Memory B cell (primary cell): ENCODE measurements at regions not wholly inside any gene's neighbourhood (a gene's known extent, or its start where the extent isn't known, plus 50 kb on each side); places are given as distances from the start of the nearest gene placed in this dataset.

Source experiments
- ATAC-seq: fragments of 150-1000 bp; cut with Tn5 transposase; 2 replicates; pipeline ENCODE4 v1.10.0; 2021; ENCODE audit warnings: low read depth, mild to moderate bottlenecking, moderate library complexity
- DNase-seq, 2 donors: peaks; one replicate each; pipeline ENCODE4 v3.0.0; 2022; ENCODE audit warnings: low spot score in 2 of 2
- H3K27ac Mint-ChIP-seq: one replicate; pipeline ENCODE4 v1.8.0; 2022; ENCODE audit warnings: mild to moderate bottlenecking, moderate library complexity, mixed read lengths
- H3K27me3 Mint-ChIP-seq: one replicate; pipeline ENCODE4 v1.8.0; 2022; ENCODE audit warnings: mixed read lengths
- H3K36me3 Mint-ChIP-seq: one replicate; pipeline ENCODE4 v1.8.0; 2022; ENCODE audit warnings: mild to moderate bottlenecking, mixed read lengths
- H3K4me1 Mint-ChIP-seq: one replicate; pipeline ENCODE4 v1.8.0; 2022; ENCODE audit warnings: mixed read lengths
- H3K4me3 Mint-ChIP-seq: one replicate; pipeline ENCODE4 v1.8.0; 2022; ENCODE audit warnings: mild to moderate bottlenecking, moderate library complexity, mixed read lengths
- H3K9me3 Mint-ChIP-seq: one replicate; pipeline ENCODE4 v1.8.0; 2022; ENCODE audit warnings: mixed read lengths

- no peaks in the 10 kb centered on the region for H3K27me3 Mint-ChIP-seq
- DNase-seq: no peak
- H3K4me1 Mint-ChIP-seq: no peaks in the 10 kb centered on the region
- H3K27ac Mint-ChIP-seq: no peak overlapping the region
- H3K36me3 Mint-ChIP-seq: no peaks in the 10 kb centered on the region
- no peak overlapping the region for H3K4me3 Mint-ChIP-seq
- ATAC-seq: no peak
- H3K9me3 Mint-ChIP-seq: peaks cover 6% of the 10 kb centered on the region
Observed at GRCh38 chr15:45906230-45906629, 271.4 kb downstream of the SQOR start.

DNA sequence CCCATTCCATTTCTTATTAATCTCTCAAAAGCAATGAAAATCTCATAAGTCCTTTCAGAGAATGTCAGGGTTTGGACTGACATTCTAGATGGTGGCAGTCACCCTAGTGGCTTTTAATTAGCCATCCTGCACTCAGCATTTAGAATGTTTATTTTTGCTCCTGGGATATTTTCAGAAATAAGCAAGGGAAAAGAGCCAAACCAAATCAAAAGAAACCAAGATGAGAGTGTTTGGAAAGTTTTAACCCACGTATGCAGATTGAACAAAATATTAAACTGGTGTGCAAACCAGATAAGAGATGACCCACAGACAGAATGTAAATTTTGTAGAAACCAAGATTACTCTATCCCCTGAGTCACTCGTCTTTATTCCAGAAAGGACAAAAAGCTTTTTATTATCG is 275.8 kb downstream of the SQOR start:
- Mint-ChIP-seq H3K27ac (no peak overlapping the region), H3K4me3 (no peak overlapping the region), H3K4me1 (no peaks in the 10 kb centered on the region), H3K9me3 (peaks cover 11% of the 10 kb centered on the region), H3K36me3 (no peaks in the 10 kb centered on the region), H3K27me3 (no peaks in the 10 kb centered on the region)
- no peak for ATAC-seq
- no peak for DNase-seq

DNA sequence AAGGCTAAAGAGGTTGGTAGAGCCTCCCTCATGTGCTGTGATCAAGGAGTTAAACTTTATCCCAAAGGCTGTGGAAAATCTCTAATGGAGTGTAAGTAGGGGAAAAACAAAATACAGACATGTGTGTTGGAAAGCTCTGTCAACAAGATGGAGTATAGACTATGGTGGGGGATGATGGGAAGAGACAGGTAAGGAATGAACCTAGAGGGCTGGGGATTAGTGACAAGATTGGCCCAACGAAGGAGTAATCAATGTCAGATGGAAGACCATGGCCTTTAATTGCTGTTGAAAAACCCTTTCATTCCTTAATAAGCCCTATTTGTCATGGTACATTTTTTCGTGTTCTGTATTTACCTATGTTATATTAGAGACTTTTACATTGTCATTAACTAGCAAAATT is 278.6 kb downstream of the SQOR start:
- no peak for ATAC-seq
- DNase-seq: no peak
- H3K36me3 Mint-ChIP-seq: no peaks in the 10 kb centered on the region
- H3K27ac Mint-ChIP-seq: no peak overlapping the region
- no peaks in the 10 kb centered on the region for H3K4me1 Mint-ChIP-seq
- no peaks in the 10 kb centered on the region for H3K27me3 Mint-ChIP-seq
- no peak overlapping the region for H3K4me3 Mint-ChIP-seq
- H3K9me3 Mint-ChIP-seq: peaks cover 12% of the 10 kb centered on the region

DNA sequence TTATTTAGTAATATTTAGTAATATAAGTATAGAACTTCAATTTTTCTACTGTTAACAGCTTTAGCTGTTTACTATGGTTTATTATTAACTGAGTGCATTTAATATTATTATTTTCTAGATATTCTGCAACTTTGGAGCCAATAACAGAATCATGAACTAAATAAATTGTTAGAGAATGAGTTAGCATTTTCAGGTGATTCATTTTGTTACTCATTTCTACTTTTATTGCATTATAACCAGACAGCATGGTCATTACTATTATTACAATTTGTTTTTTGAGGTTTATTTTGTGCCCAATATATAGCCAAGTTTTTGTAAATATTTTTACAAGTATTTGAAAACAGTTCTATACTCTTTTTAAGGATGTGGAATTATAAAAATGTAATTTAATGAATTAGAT is 279.6 kb downstream of the SQOR start:
- H3K4me1 Mint-ChIP-seq: no peaks in the 10 kb centered on the region
- no peak overlapping the region for H3K4me3 Mint-ChIP-seq
- H3K27me3 Mint-ChIP-seq: no peaks in the 10 kb centered on the region
- H3K9me3 Mint-ChIP-seq: peaks cover 12% of the 10 kb centered on the region
- no peak overlapping the region for H3K27ac Mint-ChIP-seq
- no peaks in the 10 kb centered on the region for H3K36me3 Mint-ChIP-seq
- DNase-seq (no peak), ATAC-seq (no peak)

- no peak overlapping the region for H3K4me3 Mint-ChIP-seq
- H3K4me1 Mint-ChIP-seq: no peaks in the 10 kb centered on the region
- H3K36me3 Mint-ChIP-seq: no peaks in the 10 kb centered on the region
- H3K27ac Mint-ChIP-seq: no peak overlapping the region
- H3K27me3 Mint-ChIP-seq: no peaks in the 10 kb centered on the region
- ATAC-seq: no peak
- no peak for DNase-seq
- peaks cover 7% of the 10 kb centered on the region for H3K9me3 Mint-ChIP-seq
Observed at GRCh38 chr15:45918839-45919238, 284.0 kb downstream of the SQOR start.

DNA sequence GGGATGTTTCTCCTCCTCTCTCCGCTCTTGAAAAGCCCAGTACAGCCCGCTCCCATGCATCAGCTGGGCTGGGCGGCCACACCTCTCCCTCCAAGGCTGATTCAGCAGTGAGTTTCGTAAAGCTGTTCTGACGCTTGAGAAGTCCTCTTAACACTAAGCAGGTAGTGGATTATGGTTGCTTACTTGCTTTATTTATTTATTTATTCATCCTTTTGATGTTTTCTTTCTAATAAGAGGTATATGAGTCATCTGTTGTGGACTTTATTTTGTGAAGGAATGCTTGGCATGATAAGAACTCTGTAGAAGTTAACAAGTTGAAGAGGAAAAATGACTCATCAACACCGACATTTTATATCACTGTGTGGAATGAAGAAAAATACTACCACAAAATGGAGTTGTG is 285.0 kb downstream of the SQOR start:
- no peak for DNase-seq
- H3K27ac Mint-ChIP-seq: no peak overlapping the region

GRCh38 chr15:45921376-45921775 is 286.5 kb downstream of the SQOR start:
- Mint-ChIP-seq H3K4me1 (no peaks in the 10 kb centered on the region), H3K27ac (no peak overlapping the region), H3K27me3 (no peaks in the 10 kb centered on the region), H3K9me3 (peaks cover 4% of the 10 kb centered on the region), H3K4me3 (no peak overlapping the region), H3K36me3 (no peaks in the 10 kb centered on the region)
- ATAC-seq (no peak), DNase-seq (no peak)

More for the DNA sequence above, 285.0 kb downstream of the SQOR start:
- Mint-ChIP-seq H3K27me3 (no peaks in the 10 kb centered on the region), H3K9me3 (peaks cover 5% of the 10 kb centered on the region), H3K4me1 (no peaks in the 10 kb centered on the region), H3K36me3 (no peaks in the 10 kb centered on the region), H3K4me3 (no peak overlapping the region)
- ATAC-seq: no peak

- ATAC-seq: no peak
Observed at GRCh38 chr15:45921978-45922377, 287.1 kb downstream of the SQOR start.

DNA sequence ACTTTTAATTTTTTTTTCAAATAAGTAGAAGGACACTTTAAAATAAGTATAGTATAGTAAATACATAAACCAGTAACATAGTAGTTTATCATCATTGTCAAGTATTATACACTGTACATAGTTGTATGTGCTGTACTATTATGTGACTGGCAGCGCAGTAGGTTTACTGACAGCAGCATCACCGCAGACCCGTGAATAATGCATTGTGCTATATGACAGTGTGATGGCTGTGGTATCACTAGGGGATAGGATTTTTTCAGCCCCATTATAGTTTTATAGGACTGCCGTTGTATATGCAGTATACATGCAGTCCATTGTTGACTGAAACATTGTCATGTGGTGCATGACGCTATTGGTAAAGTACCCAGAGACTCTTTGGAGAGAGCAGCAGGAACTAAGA is 306.5 kb downstream of the SQOR start:
- DNase-seq (no peak), ATAC-seq (no peak)
- H3K4me1 Mint-ChIP-seq: no peaks in the 10 kb centered on the region
- no peak overlapping the region for H3K4me3 Mint-ChIP-seq
- no peaks in the 10 kb centered on the region for H3K27me3 Mint-ChIP-seq
- no peak overlapping the region for H3K27ac Mint-ChIP-seq
- no peaks in the 10 kb centered on the region for H3K36me3 Mint-ChIP-seq
- H3K9me3 Mint-ChIP-seq: no peaks in the 10 kb centered on the region

More at GRCh38 chr15:45921978-45922377, 287.1 kb downstream of the SQOR start:
- Mint-ChIP-seq H3K27ac (no peak overlapping the region), H3K4me3 (no peak overlapping the region), H3K4me1 (no peaks in the 10 kb centered on the region), H3K27me3 (no peaks in the 10 kb centered on the region), H3K9me3 (no peaks in the 10 kb centered on the region), H3K36me3 (no peaks in the 10 kb centered on the region)
- no peak for DNase-seq

- no peaks in the 10 kb centered on the region for H3K36me3 Mint-ChIP-seq
- H3K4me3 Mint-ChIP-seq: no peak overlapping the region
- no peaks in the 10 kb centered on the region for H3K9me3 Mint-ChIP-seq
- no peak overlapping the region for H3K27ac Mint-ChIP-seq
- no peaks in the 10 kb centered on the region for H3K27me3 Mint-ChIP-seq
- DNase-seq (no peak), ATAC-seq (no peak)
- no peaks in the 10 kb centered on the region for H3K4me1 Mint-ChIP-seq
Observed at GRCh38 chr15:45943240-45943639, 308.4 kb downstream of the SQOR start.

GRCh38 chr15:45946111-45946510 is 311.3 kb downstream of the SQOR start:
- Mint-ChIP-seq H3K27ac (no peak overlapping the region), H3K4me1 (no peaks in the 10 kb centered on the region), H3K27me3 (no peaks in the 10 kb centered on the region), H3K9me3 (peaks cover 3% of the 10 kb centered on the region), H3K36me3 (no peaks in the 10 kb centered on the region), H3K4me3 (no peak overlapping the region)
- DNase-seq: no peak
- no peak for ATAC-seq

DNA sequence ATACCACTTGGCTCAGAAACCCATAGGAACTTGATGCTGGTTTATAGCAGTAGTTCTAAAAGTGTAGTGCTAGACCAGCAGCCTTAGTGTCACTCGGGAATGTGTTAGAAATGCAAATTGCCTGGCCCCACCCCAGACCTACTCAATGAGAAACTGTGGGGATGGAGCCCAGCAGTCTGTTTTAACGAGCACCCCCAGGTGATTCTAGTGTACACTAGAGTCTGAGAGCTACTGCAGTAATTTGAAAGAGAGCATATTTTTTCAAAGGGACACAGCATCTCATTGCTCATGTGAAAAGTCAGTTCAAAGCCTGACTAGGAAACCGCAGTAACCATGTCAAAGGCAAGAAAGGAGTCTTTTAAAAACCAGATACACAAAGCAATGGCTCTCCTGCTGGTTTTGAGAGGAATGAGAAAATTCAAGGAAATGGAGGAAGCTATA is 313.4 kb downstream of the SQOR start:
- no peak for ATAC-seq
- H3K27me3 Mint-ChIP-seq: no peaks in the 10 kb centered on the region
- no peak overlapping the region for H3K27ac Mint-ChIP-seq
- no peaks in the 10 kb centered on the region for H3K4me1 Mint-ChIP-seq
- DNase-seq: no peak
- H3K9me3 Mint-ChIP-seq: peaks cover 3% of the 10 kb centered on the region
- no peaks in the 10 kb centered on the region for H3K36me3 Mint-ChIP-seq
- H3K4me3 Mint-ChIP-seq: no peak overlapping the region

GRCh38 chr15:45958924-45959323 is 324.1 kb downstream of the SQOR start:
- H3K36me3 Mint-ChIP-seq: peaks cover 4% of the 10 kb centered on the region
- peaks cover 11% of the 10 kb centered on the region for H3K9me3 Mint-ChIP-seq
- H3K4me3 Mint-ChIP-seq: no peak overlapping the region
- no peak overlapping the region for H3K27ac Mint-ChIP-seq
- no peak for ATAC-seq
- no peak for DNase-seq
- no peaks in the 10 kb centered on the region for H3K27me3 Mint-ChIP-seq
- no peaks in the 10 kb centered on the region for H3K4me1 Mint-ChIP-seq

GRCh38 chr15:45962733-45963132 is 327.9 kb downstream of the SQOR start:
- Mint-ChIP-seq H3K9me3 (peaks cover 13% of the 10 kb centered on the region), H3K27ac (no peak overlapping the region), H3K27me3 (no peaks in the 10 kb centered on the region), H3K4me3 (no peak overlapping the region), H3K36me3 (peaks cover 4% of the 10 kb centered on the region), H3K4me1 (no peaks in the 10 kb centered on the region)
- DNase-seq (no peak), ATAC-seq (no peak)

DNA sequence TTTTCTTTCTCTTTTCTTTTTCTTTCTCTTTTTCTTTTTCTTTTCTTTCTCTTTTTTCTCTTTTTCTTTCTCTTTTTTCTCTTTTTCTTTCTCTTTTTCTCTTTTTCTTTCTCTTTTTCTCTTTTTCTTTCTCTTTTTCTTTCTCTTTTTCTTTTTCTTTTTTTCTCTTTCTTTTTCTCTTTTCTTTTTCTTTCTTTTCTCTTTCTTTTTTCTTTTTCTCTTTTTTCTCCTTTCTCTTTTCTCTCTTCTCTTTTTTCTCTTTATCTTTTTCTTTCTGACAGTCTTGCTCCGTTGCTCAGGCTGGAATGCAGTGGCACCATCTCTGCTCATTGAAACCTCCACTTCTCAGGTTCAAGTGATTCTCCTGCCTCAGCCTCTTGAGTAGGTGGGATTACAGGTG is 335.7 kb downstream of the SQOR start:
- Mint-ChIP-seq H3K27me3 (no peaks in the 10 kb centered on the region), H3K36me3 (no peaks in the 10 kb centered on the region), H3K4me1 (no peaks in the 10 kb centered on the region), H3K27ac (no peak overlapping the region), H3K4me3 (no peak overlapping the region), H3K9me3 (no peaks in the 10 kb centered on the region)
- DNase-seq (no peak), ATAC-seq (no peak)

DNA sequence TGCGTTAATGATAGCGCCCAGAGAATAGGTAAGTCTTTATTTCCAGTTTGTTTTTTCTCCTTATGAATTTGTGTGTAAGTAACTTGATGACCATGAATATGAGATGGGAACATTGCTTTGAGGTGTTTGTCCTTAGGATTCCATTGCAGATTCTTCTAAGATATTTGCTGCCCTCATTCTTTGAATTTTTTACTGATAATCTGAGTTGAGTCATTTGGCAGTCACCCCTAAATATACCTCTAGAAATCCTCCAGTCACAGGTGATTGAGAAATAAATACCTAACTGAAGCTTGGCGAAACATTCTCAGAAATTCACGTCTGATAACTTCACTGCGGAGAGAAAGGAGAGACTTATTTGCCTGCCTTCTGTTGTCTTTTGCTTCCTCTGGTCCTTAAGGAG is 345.5 kb downstream of the SQOR start:
- DNase-seq (no peak), ATAC-seq (no peak)
- Mint-ChIP-seq H3K36me3 (no peaks in the 10 kb centered on the region), H3K27ac (no peak overlapping the region), H3K4me3 (no peak overlapping the region), H3K4me1 (no peaks in the 10 kb centered on the region), H3K27me3 (no peaks in the 10 kb centered on the region), H3K9me3 (peaks cover 7% of the 10 kb centered on the region)
